DND-41 (cell line): ENCODE measurements at regions not wholly inside any gene's neighbourhood (a gene's known extent, or its start where the extent isn't known, plus 50 kb on each side); places are given as distances from the start of the nearest gene placed in this dataset.

Experiments used
- ATAC-seq: fragments of 200-7000 bp; cut with Tn5 transposase; 3 replicates; pipeline ENCODE4 v1.9.1; 2021; ENCODE audit warnings: low read depth; ENCODE audit not compliant: insufficient read depth
- DNase-seq: peaks from one replicate; pipeline ENCODE4 v3.0.0-alpha.2; 2020
- H2AFZ ChIP-seq: 2 replicates; pipeline ENCODE4 v1.6.0; 2012; ENCODE audit warnings: low read depth, low read length
- H3K27ac ChIP-seq: 2 replicates; pipeline ENCODE4 v1.5.1; 2012; ENCODE audit warnings: low read length, inconsistent platforms
- H3K27me3 ChIP-seq: fragments of 200-600 bp; sonication (generic); 2 replicates; pipeline ENCODE4 v1.6.0; 2012; ENCODE audit warnings: low read length, mild to moderate bottlenecking, inconsistent platforms; ENCODE audit not compliant: insufficient read depth, poor library complexity
- H3K36me3 ChIP-seq: 2 replicates; pipeline ENCODE4 v1.5.1; 2012; ENCODE audit warnings: low read length, inconsistent platforms; ENCODE audit not compliant: insufficient read depth
- H3K4me1 ChIP-seq: 2 replicates; pipeline ENCODE4 v1.5.1; 2012; ENCODE audit warnings: mild to moderate bottlenecking, low read length; ENCODE audit not compliant: insufficient read depth
- H3K4me2 ChIP-seq: 2 replicates; pipeline ENCODE4 v1.6.0; 2012; ENCODE audit warnings: mild to moderate bottlenecking, moderate library complexity, low read length, inconsistent platforms; ENCODE audit not compliant: insufficient read depth
- H3K4me3 ChIP-seq, 2 experiments: fragments of 200-600 bp in 1 of 2; shearing (Covaris generic) in 1 of 2; 2 replicates each; pipeline ENCODE4 v1.5.1; 2012 to 2016; ENCODE audit warnings: inconsistent platforms in 2 of 2, low read length in 2 of 2, mild to moderate bottlenecking in 2 of 2, low read depth in 1 of 2, moderate library complexity in 1 of 2
- H3K79me2 ChIP-seq: 2 replicates; pipeline ENCODE4 v1.6.0; 2012; ENCODE audit warnings: low read length, inconsistent platforms; ENCODE audit not compliant: insufficient read depth
- H3K9ac ChIP-seq: 2 replicates; pipeline ENCODE4 v1.6.0; 2012; ENCODE audit warnings: low read depth, mild to moderate bottlenecking, inconsistent platforms, low read length, moderate library complexity
- H3K9me3 ChIP-seq: 2 replicates; pipeline ENCODE4 v1.5.1; 2012; ENCODE audit warnings: low read length, moderate library complexity, mild to moderate bottlenecking, inconsistent platforms; ENCODE audit not compliant: insufficient read depth, severe bottlenecking
- H4K20me1 ChIP-seq: 2 replicates; pipeline ENCODE4 v1.6.0; 2012; ENCODE audit warnings: low read length; ENCODE audit not compliant: insufficient read depth
- EZH2 ChIP-seq: IDR thresholded peaks from 3 replicates; pipeline ENCODE4 v1.6.1; 2012; ENCODE audit warnings: borderline replicate concordance, low read depth, mild to moderate bottlenecking, moderate library complexity, low read length, inconsistent platforms; ENCODE audit not compliant: severe bottlenecking
- TF ChIP-seq, protein P1 (sequence below): IDR thresholded peaks from 2 replicates; pipeline ENCODE4 v1.5.1; 2012; ENCODE audit warnings: borderline replicate concordance, low read length, moderate library complexity, mild to moderate bottlenecking; ENCODE audit not compliant: poor library complexity, severe bottlenecking; ENCODE audit errors: extremely low read depth

GRCh38 chr4:74651198-74651597 is 143.1 kb downstream of the BTC start:
- no peak for ATAC-seq
- DNase-seq = no peak
- no peak overlapping the region for H3K4me2 ChIP-seq

DNA sequence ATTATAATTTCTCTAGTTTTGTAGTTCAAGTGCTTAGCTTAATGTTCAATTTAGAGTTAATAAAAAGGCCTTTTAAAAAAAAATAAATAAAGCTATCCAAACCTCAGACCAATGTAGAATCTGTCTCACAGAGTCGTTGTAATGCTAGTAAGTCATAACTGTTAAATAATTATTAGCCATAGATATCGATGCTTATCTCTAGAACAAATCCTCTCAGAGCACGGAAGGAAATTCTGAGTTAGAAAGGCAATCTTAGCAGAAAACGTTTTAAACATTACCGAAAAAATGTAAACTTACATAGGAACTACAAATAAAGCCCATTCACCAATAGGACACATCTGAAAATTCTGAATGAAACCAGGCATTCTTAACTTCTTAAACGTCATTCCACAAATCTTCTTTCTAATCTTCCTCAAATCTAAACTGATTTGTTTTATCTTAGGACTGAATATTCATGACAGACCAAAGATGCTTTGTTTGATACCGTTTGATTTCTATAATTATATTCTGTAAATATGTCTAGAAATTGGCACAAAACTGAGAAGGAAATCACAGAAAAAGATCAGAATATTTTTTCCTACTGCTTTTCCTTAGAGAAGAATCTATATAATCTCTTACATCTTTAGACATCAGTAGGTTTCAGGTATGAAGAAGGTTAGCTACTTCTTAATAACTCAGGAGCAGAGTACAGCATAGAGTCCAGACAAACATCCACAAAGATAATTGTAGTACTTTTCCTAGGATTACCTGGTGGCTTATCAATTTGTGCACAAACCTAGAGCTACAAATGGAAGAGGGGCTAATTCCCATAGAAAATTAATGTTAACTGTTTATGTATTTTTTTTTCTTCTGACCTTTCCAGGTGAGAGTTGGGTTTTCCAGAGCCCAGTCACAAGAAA is 140.7 kb downstream of the BTC start:
- Histone ChIP-seq H3K79me2 (no peaks in the 10 kb centered on the region), H3K4me2 (no peak overlapping the region), H3K36me3 (no peaks in the 10 kb centered on the region), H3K27me3 (no peaks in the 10 kb centered on the region), H4K20me1 (no peaks in the 10 kb centered on the region), H3K4me3 (no peak overlapping the region), H3K9me3 (no peaks in the 10 kb centered on the region), H2AFZ (no peak overlapping the region), H3K4me1 (no peaks in the 10 kb centered on the region), H3K27ac (no peak overlapping the region), H3K9ac (no peak overlapping the region)
- ATAC-seq = no peak
- TF ChIP-seq EZH2 = no peak
- TF ChIP-seq, protein P1, sequence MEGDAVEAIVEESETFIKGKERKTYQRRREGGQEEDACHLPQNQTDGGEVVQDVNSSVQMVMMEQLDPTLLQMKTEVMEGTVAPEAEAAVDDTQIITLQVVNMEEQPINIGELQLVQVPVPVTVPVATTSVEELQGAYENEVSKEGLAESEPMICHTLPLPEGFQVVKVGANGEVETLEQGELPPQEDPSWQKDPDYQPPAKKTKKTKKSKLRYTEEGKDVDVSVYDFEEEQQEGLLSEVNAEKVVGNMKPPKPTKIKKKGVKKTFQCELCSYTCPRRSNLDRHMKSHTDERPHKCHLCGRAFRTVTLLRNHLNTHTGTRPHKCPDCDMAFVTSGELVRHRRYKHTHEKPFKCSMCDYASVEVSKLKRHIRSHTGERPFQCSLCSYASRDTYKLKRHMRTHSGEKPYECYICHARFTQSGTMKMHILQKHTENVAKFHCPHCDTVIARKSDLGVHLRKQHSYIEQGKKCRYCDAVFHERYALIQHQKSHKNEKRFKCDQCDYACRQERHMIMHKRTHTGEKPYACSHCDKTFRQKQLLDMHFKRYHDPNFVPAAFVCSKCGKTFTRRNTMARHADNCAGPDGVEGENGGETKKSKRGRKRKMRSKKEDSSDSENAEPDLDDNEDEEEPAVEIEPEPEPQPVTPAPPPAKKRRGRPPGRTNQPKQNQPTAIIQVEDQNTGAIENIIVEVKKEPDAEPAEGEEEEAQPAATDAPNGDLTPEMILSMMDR = no peak
- DNase-seq = no peak

More at GRCh38 chr4:74651198-74651597, 143.1 kb downstream of the BTC start:
- no peaks in the 10 kb centered on the region for H3K27me3 ChIP-seq
- no peak overlapping the region for H3K27ac ChIP-seq
- no peaks in the 10 kb centered on the region for H3K79me2 ChIP-seq
- no peak overlapping the region for H2AFZ ChIP-seq
- no peaks in the 10 kb centered on the region for H3K4me1 ChIP-seq
- no peaks in the 10 kb centered on the region for H3K36me3 ChIP-seq
- no peak overlapping the region for H3K9ac ChIP-seq
- no peaks in the 10 kb centered on the region for H4K20me1 ChIP-seq
- H3K9me3 ChIP-seq = no peaks in the 10 kb centered on the region
- TF ChIP-seq, protein P1 = no peak
- TF ChIP-seq EZH2 = no peak
- H3K4me3 ChIP-seq = no peak overlapping the region

GRCh38 chr4:74654230-74654681 is 140.1 kb downstream of the BTC start:
- Histone ChIP-seq H3K36me3 (no peaks in the 10 kb centered on the region), H3K4me3 (no peak overlapping the region), H3K9ac (no peak overlapping the region), H3K4me1 (no peaks in the 10 kb centered on the region), H3K4me2 (no peak overlapping the region), H4K20me1 (no peaks in the 10 kb centered on the region), H2AFZ (no peak overlapping the region), H3K79me2 (no peaks in the 10 kb centered on the region), H3K27ac (no peak overlapping the region), H3K9me3 (no peaks in the 10 kb centered on the region), H3K27me3 (no peaks in the 10 kb centered on the region)
- ATAC-seq (no peak), DNase-seq (no peak)
- TF ChIP-seq, protein P1 = no peak
- TF ChIP-seq EZH2 = no peak
